ENCODE measurements at regions not wholly inside any gene's neighbourhood (a gene's known extent, or its start where the extent isn't known, plus 50 kb on each side); places are given as distances from the start of the nearest gene placed in this dataset.
"Not testable (repeated sequence)": the region's sequence is repeated elsewhere in the genome, so short reads cannot be mapped to it uniquely, and the experiment has no call there.

GRCh38 chr18:2219706-2220105 lies 351.6 kb downstream of the METTL4 start:
- no peak for DNase-seq (ENCODE audit: low read depth in 2 of 2)

- no peak for DNase-seq (ENCODE audit: low read depth in 2 of 2)
Observed at GRCh38 chr18:2222270-2223185, 348.8 kb downstream of the METTL4 start.

GRCh38 chr18:2223449-2223848 lies 347.9 kb downstream of the METTL4 start:
- no peak for DNase-seq (ENCODE audit: low read depth in 2 of 2)

GRCh38 chr18:2223849-2224248 lies 347.5 kb downstream of the METTL4 start:
- DNase-seq (ENCODE audit: low read depth in 2 of 2), result no peak

GRCh38 chr18:2236232-2236631 lies 335.1 kb downstream of the METTL4 start:
- no peak for DNase-seq (ENCODE audit: low read depth in 2 of 2)

- no peak for DNase-seq (ENCODE audit: low read depth in 2 of 2)
Observed at GRCh38 chr18:2237706-2238105, 333.6 kb downstream of the METTL4 start.

- DNase-seq (ENCODE audit: low read depth in 2 of 2), result no peak
Observed at GRCh38 chr18:2240311-2240705, 331.0 kb downstream of the METTL4 start.

GRCh38 chr18:2244641-2245040 lies 326.7 kb downstream of the METTL4 start:
- DNase-seq (ENCODE audit: low read depth in 2 of 2), result no peak

GRCh38 chr18:2247101-2247500 lies 324.2 kb downstream of the METTL4 start:
- not testable (repeated sequence) for DNase-seq (ENCODE audit: low read depth in 2 of 2)

- DNase-seq (ENCODE audit: low read depth in 2 of 2), result no peak
Observed at GRCh38 chr18:2254977-2255376, 316.3 kb downstream of the METTL4 start.

GRCh38 chr18:2256577-2256976 lies 314.7 kb downstream of the METTL4 start:
- no peak for DNase-seq (ENCODE audit: low read depth in 2 of 2)

- DNase-seq (ENCODE audit: low read depth in 2 of 2), result no peak
Observed at GRCh38 chr18:2258954-2259353, 312.4 kb downstream of the METTL4 start.

- DNase-seq (ENCODE audit: low read depth in 2 of 2), result no peak
Observed at GRCh38 chr18:2263303-2263890, 307.9 kb downstream of the METTL4 start.

- no peak for DNase-seq (ENCODE audit: low read depth in 2 of 2)
Observed at GRCh38 chr18:2274613-2275012, 296.7 kb downstream of the METTL4 start.

GRCh38 chr18:2281086-2281485 lies 290.2 kb downstream of the METTL4 start:
- DNase-seq (ENCODE audit: low read depth in 2 of 2), result no peak

- no peak for DNase-seq (ENCODE audit: low read depth in 2 of 2)
Observed at GRCh38 chr18:2281523-2282199, 289.6 kb downstream of the METTL4 start.

- DNase-seq (ENCODE audit: low read depth in 2 of 2), result no peak
Observed at GRCh38 chr18:2293109-2293839, 278.0 kb downstream of the METTL4 start.

- DNase-seq (ENCODE audit: low read depth in 2 of 2), result no peak
Observed at GRCh38 chr18:2301316-2301715, 270.0 kb downstream of the METTL4 start.

GRCh38 chr18:2302012-2302411 lies 269.3 kb downstream of the METTL4 start:
- no peak for DNase-seq (ENCODE audit: low read depth in 2 of 2)

GRCh38 chr18:2302628-2303516 lies 268.4 kb downstream of the METTL4 start:
- DNase-seq (ENCODE audit: low read depth in 2 of 2), result no peak

Data from stimulated activated CD8-positive, alpha-beta memory T cell treated with anti-CD3 and anti-CD28 coated beads, Interleukin-7, amount 100 ng/mL, for 1 hour (primary cell).